ENCODE measurements at regions not wholly inside any gene's neighbourhood (a gene's known extent, or its start where the extent isn't known, plus 50 kb on each side); places are given as distances from the start of the nearest gene placed in this dataset.
A peak's percentile ranks its signal among the peaks of the same experiment; 100 is the strongest.

GRCh38 chr9:31783491-31783890 is 601.0 kb upstream of the ACO1 start:
- Mint-ChIP-seq H3K27me3 (no peaks in the 10 kb centered on the region), H3K4me1 (ENCODE audit: low read depth) (no peaks in the 10 kb centered on the region), H3K36me3 (ENCODE audit: low read depth) (peaks cover 3% of the 10 kb centered on the region), H3K4me3 (no peak overlapping the region), H3K9me3 (peaks cover 23% of the 10 kb centered on the region), H3K27ac (no peak overlapping the region)
- ChIA-PET CTCF (no interaction called here), POLR2A (no interaction called here)
- no peak for ATAC-seq
- TF ChIP-seq CTCF (IDR thresholded peaks at IDR 0.05): no peak
- DNase-seq: no peak
- intact Hi-C loops (cut with micrococcal nuclease): no loop called here

- intact Hi-C loops (cut with micrococcal nuclease): no loop called here
- DNase-seq: no peak
- no peak for TF ChIP-seq CTCF (IDR thresholded peaks at IDR 0.05)
- H3K4me1 Mint-ChIP-seq (ENCODE audit: low read depth): no peaks in the 10 kb centered on the region
- H3K36me3 Mint-ChIP-seq (ENCODE audit: low read depth): no peaks in the 10 kb centered on the region
- H3K4me3 Mint-ChIP-seq: no peak overlapping the region
- ChIA-PET POLR2A (no interaction called here), CTCF (interaction anchor here (0.9 kb wide), 1 partner anchor 337 kb away, joined by 3 read pairs; no protein-coding TSS in a partner anchor)
- H3K27ac Mint-ChIP-seq: no peak overlapping the region
- H3K27me3 Mint-ChIP-seq: no peaks in the 10 kb centered on the region
- H3K9me3 Mint-ChIP-seq: no peaks in the 10 kb centered on the region
- ATAC-seq: no peak
Observed at GRCh38 chr9:31790720-31791119, 593.7 kb upstream of the ACO1 start.

- Mint-ChIP-seq H3K27me3 (no peaks in the 10 kb centered on the region), H3K27ac (no peak overlapping the region), H3K4me1 (ENCODE audit: low read depth) (peaks cover 10% of the 10 kb centered on the region), H3K9me3 (no peaks in the 10 kb centered on the region), H3K4me3 (no peak overlapping the region), H3K36me3 (ENCODE audit: low read depth) (no peaks in the 10 kb centered on the region)
- intact Hi-C loops (cut with micrococcal nuclease): loop anchor here (5.0 kb wide), 1 partner anchor 678 kb away; no protein-coding TSS in a partner anchor
- DNase-seq (peak; percentile 1), ATAC-seq (no peak)
- ChIA-PET POLR2A (no interaction called here), CTCF (interaction anchor here (1.1 kb wide), 1 partner anchor 258 kb away, joined by 4 read pairs; no protein-coding TSS in a partner anchor)
- peak; percentile 49 for TF ChIP-seq CTCF (IDR thresholded peaks at IDR 0.05)
Observed at GRCh38 chr9:31799953-31800609, 584.4 kb upstream of the ACO1 start.

GRCh38 chr9:31807574-31808256 is 576.7 kb upstream of the ACO1 start:
- ChIA-PET POLR2A (no interaction called here), CTCF (no interaction called here)
- H3K36me3 Mint-ChIP-seq (ENCODE audit: low read depth): no peaks in the 10 kb centered on the region
- intact Hi-C loops (cut with micrococcal nuclease): no loop called here
- H3K27me3 Mint-ChIP-seq: peaks cover 15% of the 10 kb centered on the region
- no peak for ATAC-seq
- no peaks in the 10 kb centered on the region for H3K9me3 Mint-ChIP-seq
- no peak for TF ChIP-seq CTCF (IDR thresholded peaks at IDR 0.05)
- DNase-seq: no peak
- no peak overlapping the region for H3K27ac Mint-ChIP-seq
- no peak overlapping the region for H3K4me3 Mint-ChIP-seq
- no peaks in the 10 kb centered on the region for H3K4me1 Mint-ChIP-seq (ENCODE audit: low read depth)

- Mint-ChIP-seq H3K4me3 (no peak overlapping the region), H3K36me3 (ENCODE audit: low read depth) (no peaks in the 10 kb centered on the region), H3K27me3 (peaks cover 15% of the 10 kb centered on the region), H3K4me1 (ENCODE audit: low read depth) (no peaks in the 10 kb centered on the region), H3K27ac (no peak overlapping the region), H3K9me3 (no peaks in the 10 kb centered on the region)
- TF ChIP-seq CTCF (IDR thresholded peaks at IDR 0.05): no peak
- ChIA-PET POLR2A (no interaction called here), CTCF (no interaction called here)
- ATAC-seq (no peak), DNase-seq (no peak)
- intact Hi-C loops (cut with micrococcal nuclease): no loop called here
Observed at GRCh38 chr9:31808766-31809165, 575.7 kb upstream of the ACO1 start.
